OCI-LY7 (cell line): ENCODE measurements at regions not wholly inside any gene's neighbourhood (a gene's known extent, or its start where the extent isn't known, plus 50 kb on each side); places are given as distances from the start of the nearest gene placed in this dataset.

Experiments used
- CTCF ChIP-seq: fragments of 200-600 bp; sonication (generic); conservative IDR thresholded peaks from 2 replicates; pipeline ENCODE4 v1.5.1; 2014; ENCODE audit warnings: mild to moderate bottlenecking, antibody characterized with exemption, low read length, moderate library complexity, mixed read lengths
- EZH2phosphoT487 ChIP-seq: fragments of 200-600 bp; sonication (generic); IDR thresholded peaks from 2 replicates; pipeline ENCODE4 v1.6.1; 2018; ENCODE audit warnings: low read depth, borderline replicate concordance, mild to moderate bottlenecking, mixed run types, antibody characterized with exemption, low read length, moderate library complexity, mixed read lengths

DNA sequence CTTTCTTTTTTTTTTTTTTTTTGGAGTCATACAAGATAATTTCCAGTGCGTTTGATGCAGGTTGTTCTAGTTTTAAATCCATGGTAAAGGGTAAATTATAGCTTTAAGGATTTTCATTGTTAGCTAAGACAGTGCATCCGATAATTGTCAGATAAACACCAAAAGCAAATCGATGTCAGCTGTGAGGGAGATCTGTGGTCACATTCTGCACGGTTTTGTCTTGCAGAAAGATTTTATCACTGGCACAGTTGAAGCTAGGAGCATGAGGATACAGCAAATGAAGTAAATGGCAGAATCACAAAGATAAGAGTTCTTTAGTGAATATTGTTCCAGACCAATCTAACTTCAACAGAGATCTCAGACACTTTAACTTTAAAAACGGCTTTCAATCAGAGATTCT, 648.8 kb upstream of the COBL start:
- no peak for TF ChIP-seq CTCF
- TF ChIP-seq EZH2phosphoT487: no peak
